Breast epithelium (tissue), 4 donors: ENCODE measurements at regions not wholly inside any gene's neighbourhood (a gene's known extent, or its start where the extent isn't known, plus 50 kb on each side); places are given as distances from the start of the nearest gene placed in this dataset.
A peak's percentile ranks its signal among the peaks of the same experiment; 100 is the strongest.

ENCODE experiments used
- DNase-seq, 2 donors: peaks; one replicate each; pipeline ENCODE4 v3.0.0-alpha.2; 2019; ENCODE audit warnings: low spot score in 2 of 2
- H3K27ac ChIP-seq, 2 donors: fragments of 200-600 bp; sonication (generic) in 1 of 2; one replicate each; pipeline ENCODE4 v1.5.1; 2016 to 2019; ENCODE audit warnings: mild to moderate bottlenecking in 1 of 2
- H3K27me3 ChIP-seq, 2 donors: fragments of 200-600 bp; sonication (generic) in 1 of 2; one replicate each; pipeline versions ENCODE4 v1.5.1 to v1.6.0; 2017 to 2019; ENCODE audit warnings: control low read depth in 1 of 2, mild to moderate bottlenecking in 1 of 2
- H3K36me3 ChIP-seq: fragments of 200-600 bp; one replicate; pipeline ENCODE4 v1.5.1; 2019
- H3K4me1 ChIP-seq, 2 donors: fragments of 200-600 bp; sonication (generic); one replicate each; pipeline ENCODE4 v1.5.1; 2016 to 2019; ENCODE audit warnings: control low read depth in 1 of 2
- H3K4me3 ChIP-seq, 3 donors: fragments of 200-600 bp; sonication (generic); 1 replicate in 2 of 3; 2 replicates in 1 of 3; pipeline ENCODE4 v1.5.1; 2016 to 2019; ENCODE audit warnings: mild to moderate bottlenecking in 3 of 3, moderate library complexity in 2 of 3
- H3K9me3 ChIP-seq, 2 donors: fragments of 200-600 bp; sonication (generic) in 1 of 2; one replicate each; pipeline ENCODE4 v1.5.1; 2016 to 2019; ENCODE audit warnings: control low read depth in 1 of 2
- CTCF ChIP-seq, 3 donors: fragments of 450-650 bp; IDR thresholded peaks; one replicate each; pipeline ENCODE4 v1.5.1; 2016 to 2017; ENCODE audit warnings: antibody characterized with exemption in 3 of 3, mild to moderate bottlenecking in 3 of 3, moderate library complexity in 3 of 3
- POLR2A ChIP-seq: fragments of 450-650 bp; IDR thresholded peaks from one replicate; pipeline ENCODE4 v1.6.1; 2016; ENCODE audit warnings: antibody characterized with exemption, mild to moderate bottlenecking, moderate library complexity
- POLR2AphosphoS5 ChIP-seq, 3 donors: sonication (generic); formaldehyde crosslinking; IDR thresholded peaks; one replicate each; pipeline ENCODE4 v1.6.1; 2017; ENCODE audit warnings: antibody characterized with exemption in 3 of 3
- intact Hi-C: fragments of 100-400 bp; cut with DNase I; formaldehyde crosslinking; loops from one replicate; pipeline ENCODE4 v1.15.1; 2023; ENCODE audit warnings: low total_unique reads

GRCh38 chr10:3723766-3724165 lies 61.2 kb downstream of the KLF6 start:
- TF ChIP-seq POLR2A, result no peak
- no peak for TF ChIP-seq POLR2AphosphoS5 (IDR thresholded peaks at IDR 0.05)
- no peak for TF ChIP-seq CTCF (IDR thresholded peaks at IDR 0.05)
- intact Hi-C loops, result no loop called here
- H3K9me3 ChIP-seq, result no peaks in the 10 kb centered on the region

GRCh38 chr10:3720228-3721019 lies 64.6 kb downstream of the KLF6 start:
- no peak for DNase-seq

More at GRCh38 chr10:3723766-3724165, 61.2 kb downstream of the KLF6 start:
- H3K27ac ChIP-seq, result no peak overlapping the region
- H3K27me3 ChIP-seq, result no peaks in the 10 kb centered on the region
- no peaks in the 10 kb centered on the region for H3K36me3 ChIP-seq
- no peak for DNase-seq
- H3K4me1 ChIP-seq, result no peaks in the 10 kb centered on the region
- no peak overlapping the region for H3K4me3 ChIP-seq

GRCh38 chr10:3719024-3719843 lies 65.8 kb downstream of the KLF6 start:
- intact Hi-C loops, result no loop called here
- Histone ChIP-seq H3K4me3 (no peak overlapping the region), H3K9me3 (no peaks in the 10 kb centered on the region), H3K4me1 (no peaks in the 10 kb centered on the region), H3K27me3 (no peaks in the 10 kb centered on the region), H3K27ac (no peak overlapping the region), H3K36me3 (no peaks in the 10 kb centered on the region)
- DNase-seq, result no peak
- no peak for TF ChIP-seq POLR2AphosphoS5 (IDR thresholded peaks at IDR 0.05)

More at GRCh38 chr10:3720228-3721019, 64.6 kb downstream of the KLF6 start:
- Histone ChIP-seq H3K27ac (no peak overlapping the region), H3K27me3 (no peaks in the 10 kb centered on the region), H3K9me3 (no peaks in the 10 kb centered on the region), H3K4me1 (no peaks in the 10 kb centered on the region), H3K36me3 (no peaks in the 10 kb centered on the region), H3K4me3 (no peak overlapping the region)
- TF ChIP-seq POLR2AphosphoS5 (IDR thresholded peaks at IDR 0.05) (peak in 2 of 3 donors; percentile 54 to 74), CTCF (IDR thresholded peaks at IDR 0.05) (no peak), POLR2A (no peak)
- intact Hi-C loops, result loop anchor here (1.0 kb wide), 1 partner anchor 19 kb away; no protein-coding TSS in a partner anchor

- H3K9me3 ChIP-seq, result peaks cover 6 to 12% of the 10 kb centered on the region in 2 donors
- H3K27me3 ChIP-seq, result no peaks in the 10 kb centered on the region
- DNase-seq, result no peak
- intact Hi-C loops, result no loop called here
- TF ChIP-seq POLR2A (no peak), CTCF (IDR thresholded peaks at IDR 0.05) (no peak), POLR2AphosphoS5 (IDR thresholded peaks at IDR 0.05) (no peak)
- H3K4me3 ChIP-seq, result no peak overlapping the region
- no peaks in the 10 kb centered on the region for H3K4me1 ChIP-seq
- no peak overlapping the region for H3K27ac ChIP-seq
- H3K36me3 ChIP-seq, result no peaks in the 10 kb centered on the region
These were observed 68.9 kb downstream of the KLF6 start for GRCh38 chr10:3716093-3716492.

GRCh38 chr10:3714967-3715366 lies 70.0 kb downstream of the KLF6 start:
- TF ChIP-seq POLR2AphosphoS5 (IDR thresholded peaks at IDR 0.05) (no peak), CTCF (IDR thresholded peaks at IDR 0.05) (no peak), POLR2A (no peak)
- Histone ChIP-seq H3K4me3 (no peak overlapping the region), H3K27ac (no peak overlapping the region), H3K4me1 (no peaks in the 10 kb centered on the region), H3K27me3 (no peaks in the 10 kb centered on the region), H3K36me3 (no peaks in the 10 kb centered on the region), H3K9me3 (peaks cover 6 to 12% of the 10 kb centered on the region in 2 donors)
- intact Hi-C loops, result no loop called here
- no peak for DNase-seq
